ENCODE measurements at regions not wholly inside any gene's neighbourhood (a gene's known extent, or its start where the extent isn't known, plus 50 kb on each side); places are given as distances from the start of the nearest gene placed in this dataset.

GRCh38 chr19:30219702-30220101 is 152.5 kb upstream of the ZNF536 start:
- H3K27me3 Mint-ChIP-seq (ENCODE audit: insufficient read depth, unreplicated experiment), result no peaks in the 10 kb centered on the region
- intact Hi-C loops (cut with micrococcal nuclease), result no loop called here

DNA sequence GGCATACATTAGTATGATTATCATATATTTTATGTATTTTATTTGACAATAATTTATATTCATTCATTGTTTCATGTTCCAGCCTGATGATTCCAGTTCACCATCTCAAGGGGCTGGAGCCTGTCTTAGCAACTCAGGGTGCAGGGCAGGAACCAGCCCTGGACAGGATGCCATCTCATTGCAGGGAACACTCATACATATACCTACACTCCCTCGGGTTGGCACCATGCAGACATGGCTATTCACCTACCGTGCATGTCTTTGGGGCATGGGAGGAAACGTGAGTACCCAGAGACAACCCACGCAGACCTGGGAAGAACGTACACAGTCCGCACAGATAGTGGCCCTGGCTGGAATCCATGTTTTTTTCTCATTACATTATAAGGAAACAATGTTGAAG is 151.0 kb upstream of the ZNF536 start:
- no TSS peak for BruUV-seq (replicated peaks)
- intact Hi-C loops (cut with micrococcal nuclease), result no loop called here
- H3K4me1 Mint-ChIP-seq (ENCODE audit: insufficient read depth, unreplicated experiment), result no peaks in the 10 kb centered on the region
- H3K27ac Mint-ChIP-seq (ENCODE audit: low read depth, unreplicated experiment), result no peak overlapping the region
- H3K36me3 Mint-ChIP-seq (ENCODE audit: insufficient read depth, unreplicated experiment), result no peaks in the 10 kb centered on the region
- H3K9me3 Mint-ChIP-seq (ENCODE audit: unreplicated experiment), result peaks cover 44% of the 10 kb centered on the region
- ChIA-PET CTCF (no interaction called here), POLR2A (no interaction called here)
- no peak overlapping the region for H3K4me3 Mint-ChIP-seq (ENCODE audit: unreplicated experiment)
- DNase-seq (ENCODE audit: unreplicated experiment), result no peak
- no peaks in the 10 kb centered on the region for H3K27me3 Mint-ChIP-seq (ENCODE audit: insufficient read depth, unreplicated experiment)
- TF ChIP-seq CTCF (IDR thresholded peaks at IDR 0.05; ENCODE audit: unreplicated experiment), result no peak

More at GRCh38 chr19:30219702-30220101, 152.5 kb upstream of the ZNF536 start:
- no peak for TF ChIP-seq CTCF (IDR thresholded peaks at IDR 0.05; ENCODE audit: unreplicated experiment)
- BruUV-seq (replicated peaks), result no TSS peak
- H3K27ac Mint-ChIP-seq (ENCODE audit: low read depth, unreplicated experiment), result no peak overlapping the region
- no peak for DNase-seq (ENCODE audit: unreplicated experiment)
- no peak overlapping the region for H3K4me3 Mint-ChIP-seq (ENCODE audit: unreplicated experiment)
- POLR2A ChIA-PET, result no interaction called here
- no peaks in the 10 kb centered on the region for H3K4me1 Mint-ChIP-seq (ENCODE audit: insufficient read depth, unreplicated experiment)
- no peaks in the 10 kb centered on the region for H3K36me3 Mint-ChIP-seq (ENCODE audit: insufficient read depth, unreplicated experiment)
- CTCF ChIA-PET, result interaction anchor here (0.6 kb wide), 1 partner anchor 20 kb away, joined by 3 read pairs; no protein-coding TSS in a partner anchor
- peaks cover 42% of the 10 kb centered on the region for H3K9me3 Mint-ChIP-seq (ENCODE audit: unreplicated experiment)

DNA sequence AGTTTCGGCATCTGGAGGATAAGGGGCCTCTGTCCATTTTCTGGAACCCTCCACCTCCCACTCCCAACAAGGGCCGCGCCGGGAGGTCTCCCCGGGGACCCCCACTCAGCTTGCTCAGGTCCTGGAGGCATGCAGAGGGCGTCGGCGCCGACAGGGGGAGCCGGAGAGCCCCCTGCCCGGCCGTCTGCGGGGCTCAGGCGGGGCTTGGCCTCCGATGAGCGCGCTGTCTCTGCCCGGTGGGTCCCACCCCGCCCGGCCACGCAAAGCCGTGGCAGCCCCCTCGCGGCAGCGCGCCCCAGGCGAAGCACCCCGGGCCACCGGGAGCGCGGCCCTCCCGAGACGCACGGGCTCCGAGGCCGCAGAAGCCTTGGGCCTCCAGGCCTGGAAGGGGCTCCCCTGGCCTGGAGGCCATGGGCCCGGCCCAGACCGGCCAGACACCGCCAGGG is 149.7 kb upstream of the ZNF536 start:
- DNase-seq (ENCODE audit: unreplicated experiment), result no peak
- H3K36me3 Mint-ChIP-seq (ENCODE audit: insufficient read depth, unreplicated experiment), result no peaks in the 10 kb centered on the region
- POLR2A ChIA-PET, result no interaction called here
- no peak for TF ChIP-seq CTCF (IDR thresholded peaks at IDR 0.05; ENCODE audit: unreplicated experiment)
- no peak overlapping the region for H3K27ac Mint-ChIP-seq (ENCODE audit: low read depth, unreplicated experiment)
- CTCF ChIA-PET, result no interaction called here
- H3K27me3 Mint-ChIP-seq (ENCODE audit: insufficient read depth, unreplicated experiment), result no peaks in the 10 kb centered on the region
- H3K4me3 Mint-ChIP-seq (ENCODE audit: unreplicated experiment), result no peak overlapping the region
- peaks cover 46% of the 10 kb centered on the region for H3K9me3 Mint-ChIP-seq (ENCODE audit: unreplicated experiment)
- H3K4me1 Mint-ChIP-seq (ENCODE audit: insufficient read depth, unreplicated experiment), result no peaks in the 10 kb centered on the region
- intact Hi-C loops (cut with micrococcal nuclease), result no loop called here
- no TSS peak for BruUV-seq (replicated peaks)

GRCh38 chr19:30222992-30223865 is 149.0 kb upstream of the ZNF536 start:
- intact Hi-C loops (cut with micrococcal nuclease), result no loop called here
- Mint-ChIP-seq H3K27ac (ENCODE audit: low read depth, unreplicated experiment) (no peak overlapping the region), H3K4me3 (ENCODE audit: unreplicated experiment) (no peak overlapping the region), H3K9me3 (ENCODE audit: unreplicated experiment) (peaks cover 41% of the 10 kb centered on the region), H3K27me3 (ENCODE audit: insufficient read depth, unreplicated experiment) (no peaks in the 10 kb centered on the region), H3K4me1 (ENCODE audit: insufficient read depth, unreplicated experiment) (no peaks in the 10 kb centered on the region), H3K36me3 (ENCODE audit: insufficient read depth, unreplicated experiment) (no peaks in the 10 kb centered on the region)
- no peak for TF ChIP-seq CTCF (IDR thresholded peaks at IDR 0.05; ENCODE audit: unreplicated experiment)
- ChIA-PET POLR2A (no interaction called here), CTCF (interaction anchor here (0.7 kb wide), 1 partner anchor 12 kb away, joined by 6 read pairs; no protein-coding TSS in a partner anchor)
- no peak for DNase-seq (ENCODE audit: unreplicated experiment)
- no TSS peak for BruUV-seq (replicated peaks)
